Activated CD4-positive, alpha-beta memory T cell treated with anti-CD3 and anti-CD28 coated beads, Interleukin-2, amount 10 ng/mL, durations not matched to agents 7 days and 5 days (primary cell): ENCODE measurements at regions not wholly inside any gene's neighbourhood (a gene's known extent, or its start where the extent isn't known, plus 50 kb on each side); places are given as distances from the start of the nearest gene placed in this dataset.

Experiments used
- CTCF ChIA-PET: fragments of 350-600 bp; sonication (Branson Sonifier 250); formaldehyde crosslinking; loops from one replicate; lab custom pipeline; 2021; ENCODE audit warnings: antibody characterized with exemption, inconsistent platforms; lab: Charles Lee
- POLR2A ChIA-PET: fragments of 350-600 bp; sonication (Branson Sonifier 250); formaldehyde crosslinking; loops from one replicate; lab custom pipeline; 2021; ENCODE audit warnings: antibody characterized with exemption; lab: Charles Lee
- DNase-seq: peaks from one replicate; pipeline ENCODE4 v3.0.0-alpha.2; 2020
- H3K27ac Mint-ChIP-seq: one replicate; pipeline ENCODE4 v1.8.0; 2021; ENCODE audit warnings: mild to moderate bottlenecking, mixed read lengths
- H3K27me3 Mint-ChIP-seq: one replicate; pipeline ENCODE4 v1.8.0; 2021; ENCODE audit warnings: mixed read lengths
- H3K36me3 Mint-ChIP-seq: one replicate; pipeline ENCODE4 v1.8.0; 2021; ENCODE audit warnings: low read depth, mixed read lengths
- H3K4me1 Mint-ChIP-seq: one replicate; pipeline ENCODE4 v1.8.0; 2021; ENCODE audit warnings: mixed read lengths
- H3K4me3 Mint-ChIP-seq: one replicate; pipeline ENCODE4 v1.8.0; 2021; ENCODE audit warnings: mild to moderate bottlenecking, mixed read lengths
- H3K9me3 Mint-ChIP-seq: one replicate; pipeline ENCODE4 v1.8.0; 2021; ENCODE audit warnings: mixed read lengths

DNA sequence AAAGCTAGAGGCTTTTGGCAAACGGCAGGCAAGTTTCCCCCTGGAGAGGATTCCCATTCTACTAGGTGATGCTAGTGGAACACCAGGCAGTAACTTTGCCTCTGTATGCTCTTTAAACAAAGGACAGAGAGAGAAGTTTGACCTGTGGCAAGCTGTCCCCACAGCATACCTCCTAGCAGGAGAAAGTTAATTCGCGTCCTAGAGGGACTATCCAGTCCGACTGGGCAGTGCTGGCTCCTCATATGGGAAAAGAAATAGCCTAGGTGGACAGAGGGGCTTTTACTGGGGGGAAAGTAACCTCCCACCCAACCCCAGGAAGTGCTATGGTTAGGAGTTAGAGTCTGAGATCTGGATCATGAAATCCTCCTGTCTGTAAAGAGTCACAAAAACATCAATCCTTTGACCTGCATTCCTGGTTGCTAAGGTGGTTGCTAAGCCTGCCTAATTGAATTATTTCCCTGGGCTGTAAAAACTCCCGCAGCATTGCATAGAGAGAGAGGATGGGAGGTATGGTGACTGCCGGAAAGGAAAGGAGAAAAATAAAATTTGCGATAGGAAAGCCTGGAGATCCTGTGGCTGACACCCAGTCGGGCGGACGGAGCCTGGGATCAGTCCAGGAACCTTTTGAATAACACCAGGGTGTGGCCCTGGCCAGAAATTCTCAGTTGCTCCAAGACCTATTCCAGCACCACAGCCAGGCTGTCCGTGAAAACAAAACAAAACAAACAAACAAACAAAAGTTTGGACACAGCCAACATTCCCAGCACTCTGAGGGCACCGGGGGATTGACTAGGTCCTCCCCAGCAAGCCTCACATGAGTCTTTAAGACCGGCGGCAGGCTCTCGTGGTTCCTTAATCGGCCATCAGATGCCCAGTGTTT lies 67.7 kb upstream of the ATP11B start:
- Mint-ChIP-seq H3K9me3 (no peaks in the 10 kb centered on the region), H3K4me3 (no peak overlapping the region), H3K27me3 (no peaks in the 10 kb centered on the region), H3K36me3 (no peaks in the 10 kb centered on the region), H3K4me1 (peaks cover 10% of the 10 kb centered on the region), H3K27ac (no peak overlapping the region)
- ChIA-PET CTCF (no interaction called here), POLR2A (no interaction called here)
- no peak for DNase-seq

DNA sequence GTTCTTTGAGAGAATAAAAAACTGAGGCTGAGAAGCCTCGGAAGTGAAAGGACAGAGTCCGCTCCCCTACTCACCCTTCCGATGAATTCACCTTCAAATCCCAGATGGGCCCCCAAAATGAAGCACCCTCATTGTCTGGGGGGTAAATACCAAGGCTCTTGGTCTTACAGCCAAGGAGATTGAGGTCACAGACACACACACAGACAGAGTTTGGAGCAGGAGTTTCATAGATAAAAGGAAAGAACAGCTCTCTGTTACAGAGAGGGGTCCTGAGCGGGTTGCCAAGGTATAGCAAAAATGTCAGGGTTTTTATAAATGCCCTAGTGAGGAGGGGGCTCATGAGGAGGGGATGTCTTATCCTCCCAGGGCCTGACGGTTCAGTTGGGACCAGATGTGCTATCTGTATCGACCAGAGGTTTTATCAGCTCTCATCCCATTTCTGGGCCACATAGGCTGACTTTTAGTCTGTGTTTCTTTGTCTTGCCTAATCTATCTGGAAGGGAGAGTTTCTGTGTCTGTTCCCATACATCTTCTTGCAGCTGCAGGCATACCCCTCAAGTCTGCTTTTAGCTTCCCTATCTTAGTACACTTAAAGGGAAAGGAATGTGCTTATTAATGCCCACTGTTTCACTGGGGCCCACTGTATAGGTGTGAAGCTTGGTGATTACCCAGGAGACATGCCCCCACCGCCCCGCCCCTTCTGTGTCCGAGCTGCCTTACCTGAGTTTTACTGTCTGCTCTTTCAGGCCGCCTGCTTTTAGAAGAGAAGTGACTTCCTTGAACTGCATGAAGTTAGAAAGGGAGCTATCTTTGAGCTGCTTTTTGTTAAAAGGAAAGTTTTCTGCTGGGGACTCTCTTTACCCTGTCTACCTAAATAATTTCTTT lies 66.8 kb upstream of the ATP11B start:
- POLR2A ChIA-PET: no interaction called here
- H3K4me1 Mint-ChIP-seq: peaks cover 10% of the 10 kb centered on the region
- no peak overlapping the region for H3K4me3 Mint-ChIP-seq
- no peak for DNase-seq
- H3K36me3 Mint-ChIP-seq: no peaks in the 10 kb centered on the region
- no peaks in the 10 kb centered on the region for H3K9me3 Mint-ChIP-seq
- H3K27ac Mint-ChIP-seq: no peak overlapping the region
- CTCF ChIA-PET: interaction anchor here (1.4 kb wide), 1 partner anchor 12 kb away, joined by 3 read pairs; no protein-coding TSS in a partner anchor
- no peaks in the 10 kb centered on the region for H3K27me3 Mint-ChIP-seq

DNA sequence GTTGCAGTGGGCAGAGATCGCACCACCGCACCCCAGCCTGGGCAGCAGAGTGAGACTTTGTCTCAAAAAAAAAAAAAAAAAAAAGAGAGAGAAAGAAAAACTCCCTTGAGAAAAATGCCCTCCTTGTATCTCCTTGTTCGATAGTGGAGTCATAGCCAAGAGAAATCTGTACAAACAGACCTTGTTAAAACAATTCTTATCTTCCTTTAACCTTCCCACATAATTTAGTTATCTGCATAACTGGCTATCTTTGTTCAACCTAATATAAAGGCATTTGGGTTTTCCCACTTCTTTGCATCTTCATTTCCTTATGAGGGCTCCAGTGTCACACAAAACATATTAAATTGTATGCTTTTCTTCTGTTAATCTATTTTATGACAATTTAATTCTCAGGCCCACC lies 65.1 kb upstream of the ATP11B start:
- CTCF ChIA-PET: interaction anchor here (1.4 kb wide), 1 partner anchor 14 kb away, joined by 3 read pairs; no protein-coding TSS in a partner anchor
- Mint-ChIP-seq H3K4me3 (no peak overlapping the region), H3K27ac (no peak overlapping the region), H3K4me1 (peaks cover 10% of the 10 kb centered on the region), H3K36me3 (no peaks in the 10 kb centered on the region), H3K27me3 (peaks cover 1% of the 10 kb centered on the region), H3K9me3 (no peaks in the 10 kb centered on the region)
- POLR2A ChIA-PET: no interaction called here
- no peak for DNase-seq

DNA sequence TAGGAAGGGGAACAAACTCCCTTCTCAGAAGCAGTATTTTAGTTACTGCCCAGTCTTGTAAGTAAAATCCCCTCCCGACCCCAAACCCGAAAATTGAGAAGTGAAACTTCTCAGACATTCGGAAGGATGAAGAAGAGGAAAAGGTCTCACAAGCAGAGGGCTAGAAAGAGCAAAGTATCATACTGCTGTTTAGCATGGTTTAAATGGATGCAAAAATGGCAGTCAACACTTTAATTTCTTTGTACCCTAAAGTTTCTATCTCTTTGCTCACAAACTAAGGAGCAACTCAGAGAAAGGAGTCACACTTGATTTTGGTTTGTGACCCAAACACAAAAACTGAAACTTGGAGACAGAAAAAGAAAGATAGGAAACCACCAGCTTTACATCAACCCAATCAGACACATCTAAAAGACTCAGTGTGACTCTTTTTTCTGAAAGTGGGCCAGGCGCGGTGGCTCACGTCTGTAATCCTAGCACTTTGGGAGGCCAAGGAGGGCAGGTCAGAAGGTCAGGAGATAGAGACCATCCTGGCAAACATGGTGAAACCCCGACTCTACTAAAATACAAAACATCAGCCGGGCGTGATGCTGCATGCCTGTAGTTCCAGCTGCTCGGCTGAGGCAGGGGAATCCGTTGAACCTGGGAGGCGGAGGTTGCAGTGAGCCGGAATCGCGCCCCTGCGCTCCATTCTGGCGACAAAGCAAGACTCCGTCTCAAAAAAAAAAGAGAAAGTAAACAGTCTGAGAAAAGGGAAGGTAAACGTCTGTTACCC lies 63.2 kb upstream of the ATP11B start:
- peaks cover 9% of the 10 kb centered on the region for H3K27me3 Mint-ChIP-seq
- no peak for DNase-seq
- H3K27ac Mint-ChIP-seq: no peak overlapping the region
- H3K4me3 Mint-ChIP-seq: no peak overlapping the region
- peaks cover 10% of the 10 kb centered on the region for H3K4me1 Mint-ChIP-seq
- no peaks in the 10 kb centered on the region for H3K36me3 Mint-ChIP-seq
- ChIA-PET CTCF (interaction anchor here (1.2 to 1.3 kb wide), 2 partner anchors 16 to 17 kb away, joined by 3 to 6 read pairs; no protein-coding TSS in a partner anchor), POLR2A (no interaction called here)
- H3K9me3 Mint-ChIP-seq: no peaks in the 10 kb centered on the region

DNA sequence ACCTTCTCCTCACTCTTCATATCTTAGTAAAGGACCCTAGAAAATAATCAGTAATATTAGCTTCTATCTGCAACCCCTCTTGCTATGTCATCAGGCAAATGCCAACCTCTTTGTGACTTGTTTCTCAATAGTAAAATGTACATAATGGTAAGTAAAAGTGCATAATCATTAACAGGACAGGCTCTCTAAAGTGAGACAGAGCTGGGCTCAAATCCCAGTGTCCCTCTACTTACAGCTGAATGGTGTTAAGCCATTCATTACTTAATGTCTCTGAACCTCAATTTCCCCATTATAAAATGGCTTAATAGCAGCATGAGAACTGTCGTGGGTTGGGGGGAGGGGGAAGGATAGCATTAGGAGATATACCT lies 62.6 kb upstream of the ATP11B start:
- ChIA-PET CTCF (interaction anchor here (1.3 kb wide), 1 partner anchor 17 kb away, joined by 3 read pairs; no protein-coding TSS in a partner anchor), POLR2A (no interaction called here)

DNA sequence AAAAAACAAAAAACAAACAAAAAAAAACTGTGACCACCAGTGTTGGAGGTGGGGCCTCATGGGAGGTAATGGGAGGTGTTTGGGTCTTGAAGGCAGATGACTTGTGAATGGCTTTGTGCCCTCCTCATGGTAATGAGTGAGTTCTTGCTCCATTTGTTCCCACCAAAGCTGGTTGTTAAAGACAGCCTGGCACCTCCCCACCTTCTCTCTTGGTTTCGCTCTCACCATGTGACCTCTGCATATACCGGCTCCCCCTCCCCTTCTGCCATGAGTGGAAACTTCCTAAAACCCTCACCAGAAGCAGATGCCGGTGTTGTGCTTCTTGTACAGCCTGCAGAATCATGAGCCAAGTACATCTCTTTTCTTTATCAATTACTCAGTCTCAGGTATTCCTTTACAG lies 61.5 kb upstream of the ATP11B start:
- peaks cover 9% of the 10 kb centered on the region for H3K27me3 Mint-ChIP-seq
- POLR2A ChIA-PET: no interaction called here
- H3K9me3 Mint-ChIP-seq: no peaks in the 10 kb centered on the region

More for the DNA sequence above, 62.6 kb upstream of the ATP11B start:
- peaks cover 10% of the 10 kb centered on the region for H3K4me1 Mint-ChIP-seq
- no peaks in the 10 kb centered on the region for H3K36me3 Mint-ChIP-seq
- no peak for DNase-seq
- no peaks in the 10 kb centered on the region for H3K9me3 Mint-ChIP-seq
- H3K27ac Mint-ChIP-seq: no peak overlapping the region
- peaks cover 9% of the 10 kb centered on the region for H3K27me3 Mint-ChIP-seq
- no peak overlapping the region for H3K4me3 Mint-ChIP-seq

DNA sequence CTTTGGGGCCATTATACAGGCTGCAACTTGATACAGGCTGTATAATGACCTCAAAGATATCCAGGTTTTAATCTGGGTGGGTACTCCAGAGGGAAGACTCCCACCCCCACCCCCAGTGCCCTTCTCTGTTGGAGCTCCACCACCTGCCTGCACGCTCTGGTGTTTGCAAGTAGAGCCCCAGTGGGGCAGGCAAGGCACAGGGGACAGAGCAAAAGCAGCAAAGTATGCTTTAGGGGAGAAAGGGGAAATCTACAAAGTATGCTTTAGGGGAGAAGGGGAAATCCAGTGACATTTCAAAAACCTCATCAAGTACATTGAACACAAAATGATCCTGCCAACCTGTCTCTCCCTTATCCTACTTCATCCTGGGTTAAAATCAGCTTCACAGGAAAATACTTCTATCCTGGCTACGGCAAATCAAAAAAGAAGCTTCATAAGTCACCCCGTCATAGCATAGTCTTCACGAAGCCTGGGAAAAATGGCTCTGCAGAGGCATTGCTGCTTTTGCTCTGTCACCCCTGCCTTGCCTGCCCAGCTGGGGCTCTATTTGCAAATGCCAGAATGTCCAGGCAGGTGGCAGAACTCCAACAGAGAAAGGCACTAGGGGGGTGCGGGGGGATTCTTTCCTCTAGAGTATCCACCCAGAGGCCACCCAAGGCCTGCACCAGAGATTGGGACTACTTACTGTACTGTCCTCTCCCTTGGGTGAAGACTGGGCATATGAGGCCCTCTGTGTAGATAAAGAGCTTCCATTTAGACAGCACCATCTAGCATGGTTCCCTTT lies 60.9 kb upstream of the ATP11B start:
- Mint-ChIP-seq H3K9me3 (no peaks in the 10 kb centered on the region), H3K27ac (no peak overlapping the region), H3K4me1 (peaks cover 10% of the 10 kb centered on the region), H3K4me3 (no peak overlapping the region), H3K36me3 (no peaks in the 10 kb centered on the region), H3K27me3 (peaks cover 9% of the 10 kb centered on the region)
- DNase-seq: no peak
- ChIA-PET CTCF (interaction anchor here (1.2 kb wide), 1 partner anchor 19 kb away, joined by 3 read pairs; no protein-coding TSS in a partner anchor), POLR2A (no interaction called here)

More for the DNA sequence above, 61.5 kb upstream of the ATP11B start:
- Mint-ChIP-seq H3K4me3 (no peak overlapping the region), H3K4me1 (peaks cover 10% of the 10 kb centered on the region), H3K36me3 (no peaks in the 10 kb centered on the region), H3K27ac (no peak overlapping the region)
- no peak for DNase-seq
- CTCF ChIA-PET: interaction anchor here (1.2 kb wide), 1 partner anchor 18 kb away, joined by 3 read pairs; no protein-coding TSS in a partner anchor

DNA sequence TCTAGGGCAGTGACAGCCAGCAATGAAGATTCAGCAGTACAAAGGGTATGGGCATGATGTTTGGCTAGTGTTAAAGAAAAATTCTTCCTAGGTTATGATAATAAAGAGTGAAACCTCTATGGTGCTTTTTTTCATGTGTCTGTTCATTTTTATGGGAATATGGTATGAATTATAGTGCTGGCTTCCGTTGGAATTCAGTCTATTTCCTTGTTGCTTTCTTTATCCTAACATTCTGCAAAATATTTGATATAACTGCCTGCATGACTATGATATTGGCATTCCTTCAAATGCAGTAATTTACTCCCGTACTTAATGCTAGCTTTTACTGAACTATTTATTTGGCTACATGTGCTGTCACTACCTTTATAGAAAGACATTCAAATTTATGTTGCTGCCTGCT lies 57.6 kb upstream of the ATP11B start:
- peaks cover under 1% of the 10 kb centered on the region for H3K4me1 Mint-ChIP-seq
- H3K4me3 Mint-ChIP-seq: no peak overlapping the region

DNA sequence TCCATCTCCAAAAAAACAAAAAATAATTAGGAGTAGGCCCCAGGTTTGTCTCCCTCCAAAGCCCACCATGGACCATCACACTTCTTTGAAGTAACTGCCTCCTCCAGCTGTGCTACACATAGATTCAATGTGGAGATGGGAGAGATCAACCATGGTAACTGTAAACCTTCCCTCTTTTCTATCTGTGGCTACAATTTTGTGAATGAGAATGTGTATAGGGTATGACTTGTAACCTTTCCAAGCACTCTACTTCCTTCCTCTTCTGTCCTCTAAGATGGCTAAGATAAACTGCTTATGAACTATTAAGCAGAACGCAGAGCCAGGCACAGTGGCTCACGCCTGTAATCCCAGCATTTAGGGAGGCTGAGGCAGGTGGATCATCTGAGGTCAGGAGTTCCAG lies 55.5 kb upstream of the ATP11B start:
- no peak for DNase-seq
- Mint-ChIP-seq H3K4me3 (no peak overlapping the region), H3K27me3 (peaks cover 20% of the 10 kb centered on the region), H3K9me3 (no peaks in the 10 kb centered on the region), H3K36me3 (no peaks in the 10 kb centered on the region), H3K4me1 (no peaks in the 10 kb centered on the region), H3K27ac (no peak overlapping the region)
- POLR2A ChIA-PET: no interaction called here
- CTCF ChIA-PET: no interaction called here

More for the DNA sequence above, 57.6 kb upstream of the ATP11B start:
- no peak for DNase-seq
- H3K9me3 Mint-ChIP-seq: no peaks in the 10 kb centered on the region
- H3K27me3 Mint-ChIP-seq: peaks cover 18% of the 10 kb centered on the region
- H3K27ac Mint-ChIP-seq: no peak overlapping the region
- CTCF ChIA-PET: no interaction called here
- no peaks in the 10 kb centered on the region for H3K36me3 Mint-ChIP-seq
- POLR2A ChIA-PET: no interaction called here

DNA sequence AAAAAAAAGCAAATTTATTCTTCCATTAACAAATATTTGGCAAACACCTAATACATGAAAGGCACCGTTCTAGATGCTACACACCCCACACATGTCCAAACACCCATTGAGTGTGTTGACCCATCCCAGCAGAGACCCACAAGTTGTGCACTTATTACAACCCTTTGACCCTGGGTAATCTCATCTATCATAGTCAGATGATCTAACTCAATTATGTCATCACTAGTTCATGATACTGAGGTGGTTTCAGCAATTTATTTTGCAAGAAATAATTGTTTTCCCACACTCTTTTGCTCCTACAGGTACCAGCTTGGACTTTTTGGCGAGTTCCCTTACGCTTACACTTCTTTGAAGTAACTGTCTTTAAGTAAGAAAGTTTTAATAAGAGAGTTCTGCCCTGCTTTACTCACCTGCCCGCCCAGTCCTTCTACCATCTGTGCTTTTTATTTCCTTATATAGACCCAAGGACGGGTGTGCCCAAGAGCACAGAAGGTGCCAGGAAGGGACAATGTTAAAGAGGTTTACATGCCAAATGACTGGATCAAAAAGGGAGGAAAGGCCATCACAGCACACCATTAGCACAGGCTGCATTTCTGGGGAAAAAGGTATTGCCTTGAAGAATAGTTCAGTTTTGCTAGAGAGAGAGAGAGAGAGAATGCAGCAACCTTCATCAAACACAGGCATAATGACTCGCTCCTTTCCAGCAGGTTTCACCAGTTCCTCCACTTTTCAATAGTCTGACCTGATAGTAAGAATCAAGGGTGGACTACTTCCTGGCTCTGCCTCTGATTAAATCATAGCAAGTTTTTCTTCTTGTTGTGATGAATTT lies 54.5 kb upstream of the ATP11B start:
- no peak for DNase-seq
- no peaks in the 10 kb centered on the region for H3K4me1 Mint-ChIP-seq
- H3K36me3 Mint-ChIP-seq: no peaks in the 10 kb centered on the region
- peaks cover 19% of the 10 kb centered on the region for H3K27me3 Mint-ChIP-seq
- ChIA-PET POLR2A (no interaction called here), CTCF (no interaction called here)
- no peak overlapping the region for H3K27ac Mint-ChIP-seq
- no peak overlapping the region for H3K4me3 Mint-ChIP-seq
- H3K9me3 Mint-ChIP-seq: no peaks in the 10 kb centered on the region

DNA sequence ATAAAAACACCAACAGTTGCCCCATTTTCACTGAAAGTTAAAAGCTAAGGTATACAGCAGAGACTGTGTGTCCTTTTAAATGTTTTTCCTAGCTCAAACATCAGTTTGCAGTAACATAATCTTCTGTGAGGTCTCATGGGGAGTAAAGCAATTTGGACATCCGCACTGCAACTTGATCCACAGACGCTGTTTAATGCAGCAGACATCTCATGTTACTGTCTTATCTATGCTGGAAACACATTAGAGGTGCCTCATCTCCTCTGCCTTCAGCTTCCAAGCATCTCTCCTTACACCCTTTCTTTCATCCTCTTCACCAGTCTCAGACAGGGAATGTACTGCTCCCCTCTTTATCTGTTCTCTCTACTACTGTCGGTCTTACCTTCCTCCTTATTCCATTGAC lies 53.7 kb upstream of the ATP11B start:
- Mint-ChIP-seq H3K9me3 (no peaks in the 10 kb centered on the region), H3K27ac (no peak overlapping the region), H3K4me3 (no peak overlapping the region), H3K4me1 (no peaks in the 10 kb centered on the region), H3K36me3 (no peaks in the 10 kb centered on the region), H3K27me3 (peaks cover 12% of the 10 kb centered on the region)
- DNase-seq: no peak
- CTCF ChIA-PET: no interaction called here
- POLR2A ChIA-PET: no interaction called here
